ENCODE measurements at regions not wholly inside any gene's neighbourhood (a gene's known extent, or its start where the extent isn't known, plus 50 kb on each side); places are given as distances from the start of the nearest gene placed in this dataset.

DNA sequence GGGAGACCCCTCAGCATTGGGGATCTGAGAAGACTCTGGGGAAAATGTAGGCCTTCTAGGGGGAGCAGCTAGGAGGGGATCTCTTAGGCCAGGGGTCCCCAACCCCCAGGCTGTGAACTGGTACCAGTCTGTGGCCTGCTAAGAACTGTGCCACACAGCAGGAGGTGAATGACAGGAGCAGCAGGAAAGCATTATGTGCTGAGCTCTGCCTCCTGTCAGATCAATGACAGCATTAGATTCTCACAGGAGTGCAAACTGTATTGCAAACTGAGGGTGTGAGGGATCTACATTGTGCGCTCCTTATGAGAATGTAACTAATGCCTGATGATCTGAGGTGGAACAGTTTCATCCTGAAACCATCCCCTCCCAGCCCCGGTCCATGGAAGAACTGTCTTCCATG, 127.3 kb downstream of the SCG2 start:
- no peak for TF ChIP-seq CTCF (IDR thresholded peaks at IDR 0.05)
- no peak overlapping the region for H3K27ac ChIP-seq (ENCODE audit: low read length)
- no peaks in the 10 kb centered on the region for H3K4me1 ChIP-seq (ENCODE audit: control insufficient read depth, insufficient read depth, low read length)
- H3K9me3 ChIP-seq (ENCODE audit: control insufficient read depth, insufficient read depth, low read length): no peaks in the 10 kb centered on the region
- no peak for ATAC-seq
- no peaks in the 10 kb centered on the region for H3K36me3 Mint-ChIP-seq
- no peaks in the 10 kb centered on the region for H3K36me3 ChIP-seq (ENCODE audit: control insufficient read depth, insufficient read depth, low read length)
- peaks cover 5 to 6% of the 10 kb centered on the region in 2 donors for H3K9me3 Mint-ChIP-seq
- H3K4me3 Mint-ChIP-seq: no peak overlapping the region
- no peak overlapping the region for H3K27ac Mint-ChIP-seq
- no peaks in the 10 kb centered on the region for H3K4me1 Mint-ChIP-seq
- intact Hi-C loops (cut with micrococcal nuclease): no loop called here
- no peaks in the 10 kb centered on the region for H3K27me3 ChIP-seq (ENCODE audit: control insufficient read depth, insufficient read depth, low read length)
- 80% methylated on average over 2 of the region's 2 CpGs for WGBS (ENCODE audit: insufficient coverage)
- peaks cover 0 to 4% of the 10 kb centered on the region in 2 donors for H3K27me3 Mint-ChIP-seq (ENCODE audit: low read depth in 2 of 2)
- H3K4me3 ChIP-seq (ENCODE audit: low read length): no peak overlapping the region
- DNase-seq: no peak

DNA sequence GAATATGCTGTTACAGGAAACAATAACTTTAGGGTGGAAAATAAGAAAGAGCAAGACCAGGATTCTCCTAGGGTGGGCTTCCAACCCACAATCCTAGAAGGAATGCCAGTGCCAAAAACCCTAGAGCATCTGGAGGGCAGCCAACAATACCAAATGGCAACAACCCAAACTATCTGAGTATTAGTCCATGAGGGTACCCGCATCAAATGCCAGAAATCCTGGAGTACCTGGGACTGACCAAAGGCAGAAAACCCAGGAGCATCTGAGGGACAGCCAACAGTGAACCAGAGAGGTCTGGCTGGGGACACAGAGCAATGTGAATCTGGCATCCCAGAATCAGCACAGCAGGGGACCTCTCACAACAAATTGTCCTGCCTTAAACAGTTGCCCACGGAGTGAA, 126.3 kb downstream of the SCG2 start:
- no peaks in the 10 kb centered on the region for H3K9me3 ChIP-seq (ENCODE audit: control insufficient read depth, insufficient read depth, low read length)
- 91% methylated on average over 1 of the region's 2 CpGs for WGBS (ENCODE audit: insufficient coverage)
- H3K4me3 ChIP-seq (ENCODE audit: low read length): no peak overlapping the region
- Mint-ChIP-seq H3K4me1 (no peaks in the 10 kb centered on the region), H3K36me3 (no peaks in the 10 kb centered on the region), H3K4me3 (no peak overlapping the region), H3K9me3 (peaks cover 4 to 9% of the 10 kb centered on the region in 2 donors), H3K27me3 (ENCODE audit: low read depth in 2 of 2) (no peaks in the 10 kb centered on the region), H3K27ac (no peak overlapping the region)
- no peaks in the 10 kb centered on the region for H3K36me3 ChIP-seq (ENCODE audit: control insufficient read depth, insufficient read depth, low read length)
- ATAC-seq (no peak), DNase-seq (no peak)
- intact Hi-C loops (cut with micrococcal nuclease): no loop called here
- no peak overlapping the region for H3K27ac ChIP-seq (ENCODE audit: low read length)
- no peaks in the 10 kb centered on the region for H3K27me3 ChIP-seq (ENCODE audit: control insufficient read depth, insufficient read depth, low read length)
- no peak for TF ChIP-seq CTCF (IDR thresholded peaks at IDR 0.05)
- no peaks in the 10 kb centered on the region for H3K4me1 ChIP-seq (ENCODE audit: control insufficient read depth, insufficient read depth, low read length)

DNA sequence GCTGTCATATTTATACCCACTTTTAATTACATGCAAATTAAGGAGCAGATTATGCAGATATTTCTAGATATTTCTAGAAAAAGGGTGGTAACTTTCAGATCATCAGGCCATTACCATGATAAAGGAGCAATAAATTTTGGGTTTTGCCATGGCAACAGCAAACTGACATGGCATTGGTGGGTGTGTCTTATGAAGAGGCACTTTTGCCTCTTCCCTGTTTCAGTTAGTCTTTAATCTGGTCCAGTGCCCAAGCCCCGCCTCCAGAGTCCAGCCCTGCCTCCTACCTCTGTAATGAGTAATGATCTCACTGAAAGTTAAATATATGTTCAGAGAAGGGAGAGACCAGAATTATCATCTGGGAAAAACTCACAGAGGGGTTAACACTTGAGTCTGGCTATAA, 124.8 kb downstream of the SCG2 start:
- Histone ChIP-seq H3K27ac (ENCODE audit: low read length) (no peak overlapping the region), H3K4me3 (ENCODE audit: low read length) (no peak overlapping the region), H3K36me3 (ENCODE audit: control insufficient read depth, insufficient read depth, low read length) (no peaks in the 10 kb centered on the region), H3K4me1 (ENCODE audit: control insufficient read depth, insufficient read depth, low read length) (no peaks in the 10 kb centered on the region), H3K27me3 (ENCODE audit: control insufficient read depth, insufficient read depth, low read length) (no peaks in the 10 kb centered on the region), H3K9me3 (ENCODE audit: control insufficient read depth, insufficient read depth, low read length) (no peaks in the 10 kb centered on the region)
- Mint-ChIP-seq H3K27ac (no peak overlapping the region), H3K27me3 (ENCODE audit: low read depth in 2 of 2) (no peaks in the 10 kb centered on the region), H3K4me3 (no peak overlapping the region), H3K9me3 (peaks cover 4 to 9% of the 10 kb centered on the region in 2 donors), H3K4me1 (no peaks in the 10 kb centered on the region), H3K36me3 (no peaks in the 10 kb centered on the region)
- WGBS (ENCODE audit: insufficient coverage): 100% methylated on average over 1 of the region's 1 CpG
- no peak for TF ChIP-seq CTCF (IDR thresholded peaks at IDR 0.05)
- intact Hi-C loops (cut with micrococcal nuclease): no loop called here
- no peak for DNase-seq
- ATAC-seq: no peak

- no peaks in the 10 kb centered on the region for H3K27me3 Mint-ChIP-seq (ENCODE audit: low read depth in 2 of 2)
- intact Hi-C loops (cut with micrococcal nuclease): no loop called here
- TF ChIP-seq CTCF (IDR thresholded peaks at IDR 0.05): no peak
- Histone ChIP-seq H3K36me3 (ENCODE audit: control insufficient read depth, insufficient read depth, low read length) (no peaks in the 10 kb centered on the region), H3K4me3 (ENCODE audit: low read length) (no peak overlapping the region), H3K27ac (ENCODE audit: low read length) (no peak overlapping the region), H3K4me1 (ENCODE audit: control insufficient read depth, insufficient read depth, low read length) (no peaks in the 10 kb centered on the region), H3K27me3 (ENCODE audit: control insufficient read depth, insufficient read depth, low read length) (no peaks in the 10 kb centered on the region), H3K9me3 (ENCODE audit: control insufficient read depth, insufficient read depth, low read length) (no peaks in the 10 kb centered on the region)
- DNase-seq (no peak), ATAC-seq (no peak)
- no peaks in the 10 kb centered on the region for H3K4me1 Mint-ChIP-seq
- H3K36me3 Mint-ChIP-seq: no peaks in the 10 kb centered on the region
- peaks cover 0 to 10% of the 10 kb centered on the region in 2 donors for H3K9me3 Mint-ChIP-seq
- H3K27ac Mint-ChIP-seq: no peak overlapping the region
- 89% methylated on average over 3 of the region's 5 CpGs for WGBS (ENCODE audit: insufficient coverage)
- no peak overlapping the region for H3K4me3 Mint-ChIP-seq
Observed at GRCh38 chr2:223481486-223481885, 120.7 kb downstream of the SCG2 start.
